ENCODE measurements at regions not wholly inside any gene's neighbourhood (a gene's known extent, or its start where the extent isn't known, plus 50 kb on each side); places are given as distances from the start of the nearest gene placed in this dataset.
"Not testable (repeated sequence)": the region's sequence is repeated elsewhere in the genome, so short reads cannot be mapped to it uniquely, and the experiment has no call there.

- DNase-seq (ENCODE audit: low read depth, low spot score): no peak
These were observed 150.3 kb upstream of the ACTBL2 start for GRCh38 chr5:57632937-57633336.

- DNase-seq (ENCODE audit: low read depth, low spot score): not testable (repeated sequence)
These were observed 148.5 kb upstream of the ACTBL2 start for GRCh38 chr5:57631139-57631538.

GRCh38 chr5:57627661-57628060 is 145.1 kb upstream of the ACTBL2 start:
- DNase-seq (ENCODE audit: low read depth, low spot score): no peak

GRCh38 chr5:57626703-57627102 is 144.1 kb upstream of the ACTBL2 start:
- DNase-seq (ENCODE audit: low read depth, low spot score): no peak

GRCh38 chr5:57621624-57622023 is 139.0 kb upstream of the ACTBL2 start:
- no peak for DNase-seq (ENCODE audit: low read depth, low spot score)

- no peak for DNase-seq (ENCODE audit: low read depth, low spot score)
These were observed 136.3 kb upstream of the ACTBL2 start for GRCh38 chr5:57618767-57619381.

GRCh38 chr5:57613741-57614140 is 131.1 kb upstream of the ACTBL2 start:
- no peak for DNase-seq (ENCODE audit: low read depth, low spot score)

- no peak for DNase-seq (ENCODE audit: low read depth, low spot score)
These were observed 128.6 kb upstream of the ACTBL2 start for GRCh38 chr5:57611177-57611576.

- DNase-seq (ENCODE audit: low read depth, low spot score): no peak
These were observed 125.9 kb upstream of the ACTBL2 start for GRCh38 chr5:57608542-57608941.

- DNase-seq (ENCODE audit: low read depth, low spot score): no peak
These were observed 119.4 kb upstream of the ACTBL2 start for GRCh38 chr5:57601996-57602395.

- no peak for DNase-seq (ENCODE audit: low read depth, low spot score)
These were observed 117.7 kb upstream of the ACTBL2 start for GRCh38 chr5:57600321-57600720.

GRCh38 chr5:57598756-57599155 is 116.1 kb upstream of the ACTBL2 start:
- DNase-seq (ENCODE audit: low read depth, low spot score): no peak

- DNase-seq (ENCODE audit: low read depth, low spot score): no peak
These were observed 115.5 kb upstream of the ACTBL2 start for GRCh38 chr5:57598097-57598496.

GRCh38 chr5:57595523-57595991 is 112.9 kb upstream of the ACTBL2 start:
- DNase-seq (ENCODE audit: low read depth, low spot score): no peak

GRCh38 chr5:57594436-57594835 is 111.8 kb upstream of the ACTBL2 start:
- no peak for DNase-seq (ENCODE audit: low read depth, low spot score)

- no peak for DNase-seq (ENCODE audit: low read depth, low spot score)
These were observed 109.6 kb upstream of the ACTBL2 start for GRCh38 chr5:57592236-57592635.

- DNase-seq (ENCODE audit: low read depth, low spot score): no peak
These were observed 104.0 kb upstream of the ACTBL2 start for GRCh38 chr5:57586649-57587048.

- no peak for DNase-seq (ENCODE audit: low read depth, low spot score)
These were observed 100.0 kb upstream of the ACTBL2 start for GRCh38 chr5:57582578-57583070.

GRCh38 chr5:57581772-57582171 is 99.2 kb upstream of the ACTBL2 start:
- no peak for DNase-seq (ENCODE audit: low read depth, low spot score)

- DNase-seq (ENCODE audit: low read depth, low spot score): no peak
These were observed 98.6 kb upstream of the ACTBL2 start for GRCh38 chr5:57581222-57581621.

GRCh38 chr5:57577432-57578175 is 95.0 kb upstream of the ACTBL2 start:
- DNase-seq (ENCODE audit: low read depth, low spot score): no peak

GRCh38 chr5:57576317-57576716 is 93.7 kb upstream of the ACTBL2 start:
- no peak for DNase-seq (ENCODE audit: low read depth, low spot score)

- no peak for DNase-seq (ENCODE audit: low read depth, low spot score)
These were observed 93.2 kb upstream of the ACTBL2 start for GRCh38 chr5:57575839-57576238.

All from iPS DF 19.7 (cell line).